ENCODE measurements at regions not wholly inside any gene's neighbourhood (a gene's known extent, or its start where the extent isn't known, plus 50 kb on each side); places are given as distances from the start of the nearest gene placed in this dataset.

GRCh38 chr14:26929361-26929760 lies 331.5 kb upstream of the NOVA1 start:
- DNase-seq: no peak

- DNase-seq: no peak
Measured at GRCh38 chr14:26930576-26930975, 332.7 kb upstream of the NOVA1 start.

GRCh38 chr14:26932606-26933005 lies 334.8 kb upstream of the NOVA1 start:
- no peak for DNase-seq

GRCh38 chr14:26933431-26933830 lies 335.6 kb upstream of the NOVA1 start:
- DNase-seq: no peak

- DNase-seq: no peak
Measured at GRCh38 chr14:26934151-26934550, 336.3 kb upstream of the NOVA1 start.

- no peak for DNase-seq
Measured at GRCh38 chr14:26935733-26936132, 337.9 kb upstream of the NOVA1 start.

- DNase-seq: no peak
Measured at GRCh38 chr14:26938054-26938453, 340.2 kb upstream of the NOVA1 start.

- DNase-seq: no peak
Measured at GRCh38 chr14:26939755-26940154, 341.9 kb upstream of the NOVA1 start.

- DNase-seq: no peak
Measured at GRCh38 chr14:26941521-26941920, 343.7 kb upstream of the NOVA1 start.

GRCh38 chr14:26947265-26947664 lies 349.4 kb upstream of the NOVA1 start:
- no peak for DNase-seq

- no peak for DNase-seq
Measured at GRCh38 chr14:26959437-26959836, 361.6 kb upstream of the NOVA1 start.

GRCh38 chr14:26959972-26960660 lies 362.3 kb upstream of the NOVA1 start:
- peak; percentile 12 for DNase-seq

- no peak for DNase-seq
Measured at GRCh38 chr14:26963711-26964110, 365.9 kb upstream of the NOVA1 start.

GRCh38 chr14:26965490-26965889 lies 367.7 kb upstream of the NOVA1 start:
- DNase-seq: no peak

- DNase-seq: no peak
Measured at GRCh38 chr14:26966908-26967307, 369.1 kb upstream of the NOVA1 start.

- DNase-seq: no peak
Measured at GRCh38 chr14:26974965-26975364, 377.1 kb upstream of the NOVA1 start.

- DNase-seq: no peak
Measured at GRCh38 chr14:26982071-26982470, 384.2 kb upstream of the NOVA1 start.

GRCh38 chr14:26984311-26985177 lies 386.7 kb upstream of the NOVA1 start:
- DNase-seq: peak; percentile 59

GRCh38 chr14:26987744-26988363 lies 390.0 kb upstream of the NOVA1 start:
- no peak for DNase-seq

- DNase-seq: no peak
Measured at GRCh38 chr14:26990946-26991345, 393.1 kb upstream of the NOVA1 start.

GRCh38 chr14:26992403-26993115 lies 394.7 kb upstream of the NOVA1 start:
- no peak for DNase-seq

- DNase-seq: no peak
Measured at GRCh38 chr14:26993556-26993955, 395.7 kb upstream of the NOVA1 start.
